Brain pericyte (primary cell): ENCODE measurements at regions not wholly inside any gene's neighbourhood (a gene's known extent, or its start where the extent isn't known, plus 50 kb on each side); places are given as distances from the start of the nearest gene placed in this dataset.

Experiments
- DNase-seq: peaks from one replicate; pipeline ENCODE4 v3.0.0-alpha.2; 2012; ENCODE audit warnings: low read depth, low spot score

DNA sequence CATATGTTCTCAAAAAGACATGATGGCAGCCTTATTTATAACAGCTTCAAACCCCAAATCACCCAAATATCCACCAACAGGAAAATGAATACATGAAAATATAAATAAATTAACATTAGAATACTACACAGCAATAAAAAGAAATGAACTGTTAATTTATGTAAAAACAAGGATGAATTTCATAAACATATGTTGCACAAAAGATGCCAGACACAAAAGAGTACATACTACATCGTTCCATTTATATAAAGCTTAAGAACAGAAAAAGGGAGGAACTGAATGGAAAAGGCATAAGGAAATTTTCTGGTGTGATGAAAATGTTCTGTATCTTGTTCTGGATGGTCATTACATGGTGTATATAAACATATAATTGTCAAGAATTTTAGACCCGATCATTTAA is 69.9 kb upstream of the TUSC7 start:
- DNase-seq, result no peak

DNA sequence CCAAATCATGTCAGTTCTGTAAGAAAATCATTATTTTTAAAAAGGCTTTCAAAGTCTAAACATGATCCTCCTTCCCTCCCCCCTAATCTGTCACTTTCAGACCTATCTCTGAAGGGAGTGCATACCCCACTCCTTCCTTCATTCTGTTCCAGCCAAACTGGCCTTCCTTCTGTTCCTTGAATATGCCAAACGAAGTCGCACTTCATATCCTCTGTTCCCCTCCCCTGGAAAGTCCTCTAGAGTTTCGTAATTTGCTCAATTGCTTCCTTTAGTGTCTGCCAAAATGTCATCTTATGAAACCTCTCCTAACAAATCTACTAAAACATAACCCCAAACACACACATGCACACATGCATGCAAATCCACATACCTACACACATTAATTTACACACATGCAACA is 69.5 kb upstream of the TUSC7 start:
- DNase-seq, result no peak

DNA sequence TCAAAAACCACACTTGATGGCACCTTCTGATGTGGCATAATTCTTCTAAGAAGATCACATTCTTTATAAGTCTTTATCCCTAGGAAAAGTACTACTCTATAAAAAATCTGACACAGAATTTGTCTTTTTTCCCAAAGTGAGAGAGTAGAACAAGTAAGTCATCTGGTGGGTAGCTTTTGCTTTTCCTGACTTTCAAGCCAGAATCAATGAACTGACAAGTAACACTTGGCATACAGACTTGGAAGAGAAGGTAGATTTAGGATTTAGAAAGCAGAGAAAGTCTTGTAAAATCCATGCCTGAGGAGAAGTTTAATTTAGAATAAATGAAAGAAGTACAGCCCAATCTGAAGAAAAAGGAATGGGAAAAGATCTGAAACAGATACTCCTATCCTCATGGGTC is 66.6 kb upstream of the TUSC7 start:
- no peak for DNase-seq

DNA sequence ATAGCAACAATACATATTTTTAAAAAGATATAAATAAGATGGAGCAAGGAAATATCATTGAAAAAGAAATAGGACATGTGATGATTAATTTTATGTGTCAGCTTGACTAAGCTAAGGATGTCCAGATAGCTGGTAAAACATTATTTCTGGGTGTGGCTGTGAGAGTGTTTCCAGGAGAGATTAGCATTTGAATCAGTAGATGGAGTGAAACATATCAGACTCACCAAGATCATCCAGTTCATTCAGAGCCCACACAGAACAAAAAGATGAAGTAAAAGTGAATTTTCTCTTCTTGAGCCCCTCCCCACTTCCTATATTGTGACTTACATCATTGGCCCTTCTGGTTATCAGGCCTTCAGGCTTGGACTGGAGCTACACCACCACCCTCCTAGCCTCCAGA is 61.6 kb upstream of the TUSC7 start:
- DNase-seq, result no peak
